Non-pigmented ciliary epithelial cell (primary cell): ENCODE measurements at regions not wholly inside any gene's neighbourhood (a gene's known extent, or its start where the extent isn't known, plus 50 kb on each side); places are given as distances from the start of the nearest gene placed in this dataset.
A peak's percentile ranks its signal among the peaks of the same experiment; 100 is the strongest.
"Not testable (repeated sequence)": the region's sequence is repeated elsewhere in the genome, so short reads cannot be mapped to it uniquely, and the experiment has no call there.

Experiments used
- DNase-seq: peaks from one replicate; pipeline ENCODE4 v3.0.0-alpha.2; 2010; ENCODE audit warnings: low read depth

DNA sequence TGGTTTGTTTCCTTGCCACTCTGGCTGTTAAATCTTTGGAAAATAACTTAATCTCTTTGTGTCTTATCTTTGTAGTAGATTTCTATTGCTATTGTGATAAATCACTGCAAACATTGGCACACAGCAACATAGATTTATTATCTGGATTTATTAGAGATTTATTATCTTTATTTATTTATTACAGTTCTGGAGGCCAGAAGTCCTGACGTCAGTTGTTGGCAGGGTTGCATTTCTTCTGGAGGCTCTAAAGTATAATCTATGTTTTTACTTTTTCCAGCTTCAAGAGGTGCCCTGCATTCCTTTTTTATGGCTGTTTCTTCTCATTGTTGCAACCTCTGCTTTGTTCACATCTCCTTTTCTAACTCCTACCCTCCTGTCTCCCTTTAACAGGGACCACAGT lies 542.8 kb downstream of the GRXCR1 start:
- no peak for DNase-seq

DNA sequence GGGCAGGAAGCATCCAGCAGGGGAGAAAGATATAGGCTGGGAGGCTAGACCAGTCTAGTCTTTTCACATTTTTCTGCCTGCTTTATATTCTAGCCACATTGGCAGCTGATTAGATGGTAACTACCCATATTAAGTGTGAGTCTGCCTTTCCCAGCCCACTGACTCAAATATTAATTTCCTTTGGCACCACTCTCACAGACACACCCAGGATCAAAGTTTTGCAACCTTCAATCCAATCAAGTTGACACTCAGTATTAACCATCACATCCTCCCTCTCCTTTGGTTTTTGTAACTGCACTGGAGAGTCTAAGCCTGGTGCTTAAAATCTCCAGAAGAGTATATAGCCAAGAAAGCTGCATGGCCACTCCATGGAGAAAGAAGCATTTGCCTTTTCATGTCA lies 560.4 kb downstream of the GRXCR1 start:
- no peak for DNase-seq

DNA sequence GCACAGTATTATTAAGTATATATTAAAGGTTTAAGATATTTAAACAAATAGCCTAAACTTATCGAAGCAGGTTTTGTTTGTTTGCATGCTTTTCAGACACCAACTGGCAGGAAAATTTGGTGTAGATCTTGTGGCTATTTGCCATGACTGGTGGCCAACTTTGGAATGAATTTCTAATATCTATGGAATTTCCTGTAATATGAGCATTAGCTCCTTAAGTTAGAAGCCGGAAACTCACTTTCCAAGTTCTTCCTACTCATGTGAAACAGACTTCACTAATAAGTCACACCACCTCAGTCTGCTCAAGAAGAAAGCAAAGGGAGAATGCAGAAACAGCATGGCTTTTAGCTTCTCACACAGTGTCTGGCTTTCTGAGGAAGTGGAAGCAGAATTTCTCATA lies 563.9 kb downstream of the GRXCR1 start:
- peak; percentile 65 for DNase-seq

DNA sequence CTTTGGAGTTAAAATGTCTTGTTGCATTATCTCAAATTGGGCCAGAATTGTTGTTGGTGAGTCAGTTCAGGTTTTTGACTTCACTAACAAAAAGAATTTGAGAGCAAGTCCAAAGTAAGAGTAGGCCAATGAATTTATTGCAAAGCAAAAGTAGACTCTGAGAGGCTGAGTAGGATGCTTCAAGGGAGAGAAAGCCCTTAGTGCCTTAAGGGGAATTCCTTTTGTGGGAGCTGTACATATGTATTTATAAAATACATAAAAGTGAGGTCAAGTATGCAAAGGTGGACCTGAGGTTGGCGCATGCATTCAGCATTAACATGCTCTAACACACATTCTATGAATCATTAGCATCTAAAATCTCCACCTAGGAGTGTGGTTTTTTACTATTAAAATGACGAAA lies 565.4 kb downstream of the GRXCR1 start:
- DNase-seq, result no peak

DNA sequence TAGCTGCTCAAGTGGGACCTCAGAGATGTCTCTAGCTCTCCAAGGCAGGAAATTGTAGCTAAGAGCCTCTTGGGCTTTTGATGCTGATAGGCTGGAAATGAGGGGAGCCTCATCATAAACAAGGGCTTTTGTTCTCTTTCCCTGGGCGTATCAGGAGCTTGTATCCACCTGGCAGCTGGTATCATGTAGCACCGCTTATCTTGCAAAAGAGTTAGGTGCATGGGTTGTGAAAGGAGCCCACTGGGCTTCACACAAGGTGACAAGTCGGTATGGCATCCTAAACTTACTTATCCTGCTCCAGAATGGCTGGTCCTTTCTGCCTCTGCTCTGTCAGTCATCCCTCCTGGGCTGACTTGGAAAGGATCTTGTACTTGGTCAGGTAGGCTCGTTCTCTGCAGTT lies 565.8 kb downstream of the GRXCR1 start:
- DNase-seq, result no peak

DNA sequence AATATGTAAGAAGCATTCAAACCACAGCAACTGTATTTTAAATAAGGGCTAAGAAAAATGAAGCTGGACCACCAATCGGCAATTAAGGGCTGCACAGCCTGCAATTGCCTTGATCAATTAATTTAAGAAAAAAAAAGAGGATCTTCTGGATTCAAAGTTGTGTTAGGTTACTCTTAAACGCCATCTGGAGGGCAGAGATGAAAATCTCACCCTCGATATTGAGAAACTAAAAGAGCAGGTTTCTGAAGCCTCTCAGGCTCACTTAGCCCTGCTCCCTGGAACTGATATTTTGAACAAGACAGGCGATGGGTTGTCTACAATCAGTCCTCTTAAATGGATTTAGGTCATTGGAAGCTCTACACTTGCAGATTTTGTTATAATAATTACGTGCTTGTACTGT lies 579.4 kb downstream of the GRXCR1 start:
- no peak for DNase-seq

DNA sequence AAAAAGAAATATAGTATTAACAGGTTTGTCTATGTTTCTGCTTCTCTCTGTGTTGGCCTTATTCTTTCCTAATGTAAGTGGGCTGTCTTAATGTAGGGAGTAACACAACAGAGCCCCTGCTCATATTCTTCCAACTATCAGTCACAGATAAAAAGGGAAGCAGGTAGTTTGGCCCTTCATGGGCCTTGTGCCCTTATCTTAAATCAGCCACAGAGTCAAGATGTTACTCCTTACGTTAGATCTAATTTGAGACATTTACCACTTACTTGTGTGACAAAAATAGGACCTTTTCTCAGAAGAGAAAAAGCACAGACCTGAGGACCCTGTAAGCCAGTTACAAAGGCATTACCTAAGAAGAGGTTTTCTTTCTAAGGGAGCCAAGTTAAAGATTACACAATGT lies 589.0 kb downstream of the GRXCR1 start:
- no peak for DNase-seq

DNA sequence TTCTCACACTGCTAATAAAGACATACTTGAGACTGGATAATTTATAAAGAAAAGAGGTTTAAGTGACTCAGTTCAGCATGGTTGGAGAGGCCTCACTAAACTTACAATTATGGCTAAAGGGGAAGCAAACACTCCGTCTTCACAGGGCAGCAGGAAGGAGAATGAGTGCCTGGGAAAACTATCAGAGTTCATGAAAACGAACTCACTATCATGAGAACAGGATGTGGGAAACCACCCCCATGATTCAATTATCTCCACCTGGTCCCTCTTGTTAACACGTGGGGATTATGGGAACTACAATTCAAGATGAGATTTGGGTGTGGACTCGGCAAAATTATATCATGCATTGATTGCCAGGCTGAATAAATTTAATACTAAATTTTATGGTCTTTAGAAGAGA lies 592.7 kb downstream of the GRXCR1 start:
- no peak for DNase-seq

DNA sequence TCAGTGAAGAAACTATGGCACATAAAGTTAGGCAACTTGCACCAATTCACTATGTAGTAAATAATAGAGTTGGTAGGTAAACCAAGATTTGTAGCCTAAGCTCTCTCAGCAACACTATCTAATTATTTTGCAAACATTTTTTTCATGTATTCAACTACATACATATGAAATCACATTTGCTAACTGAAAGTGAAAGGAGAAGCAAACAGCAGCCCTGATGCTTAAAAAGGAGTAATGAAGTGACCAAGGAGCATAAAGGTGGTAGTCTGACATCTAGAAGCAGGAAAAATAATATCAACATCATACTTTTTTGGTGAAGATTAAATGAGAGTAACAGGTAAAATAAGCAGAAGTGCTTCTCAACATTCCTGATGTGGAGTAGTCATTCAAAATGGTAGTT lies 603.7 kb downstream of the GRXCR1 start:
- no peak for DNase-seq

DNA sequence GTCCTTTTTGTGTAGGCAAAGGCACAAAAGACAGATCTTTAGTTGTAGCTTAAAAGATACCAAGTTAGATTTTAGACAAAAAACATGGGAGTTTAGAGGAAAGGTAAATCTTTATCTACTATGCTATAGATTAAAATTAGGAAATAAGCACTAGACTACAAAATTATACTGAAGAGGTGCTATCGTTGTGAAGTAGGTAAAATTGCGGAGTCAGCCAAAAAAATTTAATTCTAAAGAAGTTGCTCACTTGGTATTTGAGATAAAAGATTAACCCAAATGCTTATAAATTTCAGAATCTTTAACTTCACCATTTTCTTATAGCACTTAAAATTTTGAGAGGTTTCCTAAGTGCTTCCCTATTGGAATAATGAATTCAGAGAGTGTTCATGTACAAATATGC lies 604.1 kb downstream of the GRXCR1 start:
- DNase-seq, result no peak

DNA sequence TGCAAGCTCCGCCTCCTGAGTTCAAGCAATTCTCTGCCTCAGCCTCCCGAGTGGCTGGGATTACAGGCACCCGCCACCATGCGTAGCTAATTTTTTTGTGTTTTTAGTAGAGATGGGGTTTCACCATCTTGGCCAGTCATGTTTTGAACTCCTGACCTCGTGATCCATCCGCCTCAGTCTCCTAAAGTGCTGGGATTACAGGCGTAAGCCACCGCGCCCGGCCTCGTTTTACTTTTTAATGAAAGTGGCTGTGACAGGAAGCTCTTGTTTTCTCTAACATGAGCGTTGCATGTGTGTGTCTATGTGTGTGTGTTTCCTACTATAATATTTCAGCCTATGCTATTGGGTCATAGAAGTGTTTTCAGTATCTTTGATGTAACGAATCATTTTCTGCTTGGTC lies 613.3 kb downstream of the GRXCR1 start:
- not testable (repeated sequence) for DNase-seq

DNA sequence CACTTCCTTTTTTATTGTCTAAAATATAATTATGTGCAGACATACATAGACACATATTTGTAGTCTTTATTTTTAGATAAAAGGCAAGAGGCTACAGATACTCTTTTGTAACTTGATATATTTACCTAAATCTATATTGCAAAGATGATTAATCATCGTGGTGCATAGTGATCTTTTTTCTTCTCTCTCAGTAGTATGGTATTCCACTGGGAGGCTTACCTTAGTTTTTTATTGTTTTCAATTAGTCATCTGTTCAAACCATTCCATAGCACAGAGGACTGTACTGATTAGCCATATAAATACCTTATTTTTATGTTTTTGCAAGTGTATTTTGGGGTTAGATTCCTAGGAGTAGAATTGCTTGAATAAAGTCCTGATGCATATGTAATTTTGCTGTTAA lies 619.7 kb downstream of the GRXCR1 start:
- no peak for DNase-seq

DNA sequence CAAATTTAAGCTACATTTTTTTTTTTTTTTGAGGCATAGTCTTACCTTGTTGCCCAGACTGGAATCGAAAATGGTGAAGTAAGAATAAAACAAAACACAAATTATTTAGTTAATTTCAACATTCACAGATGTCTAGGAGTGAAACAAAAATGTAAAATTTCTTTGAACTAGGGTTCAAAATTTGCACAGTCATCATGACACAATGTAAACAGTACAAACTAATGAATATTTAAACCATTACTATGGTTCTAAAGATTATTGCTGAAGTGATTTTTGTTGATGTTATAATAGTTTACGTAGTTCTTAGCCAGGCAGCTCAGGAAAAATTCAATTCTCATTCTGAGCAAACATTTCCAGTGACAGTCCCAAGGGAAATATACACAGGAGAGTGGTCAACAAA lies 633.1 kb downstream of the GRXCR1 start:
- DNase-seq, result no peak

DNA sequence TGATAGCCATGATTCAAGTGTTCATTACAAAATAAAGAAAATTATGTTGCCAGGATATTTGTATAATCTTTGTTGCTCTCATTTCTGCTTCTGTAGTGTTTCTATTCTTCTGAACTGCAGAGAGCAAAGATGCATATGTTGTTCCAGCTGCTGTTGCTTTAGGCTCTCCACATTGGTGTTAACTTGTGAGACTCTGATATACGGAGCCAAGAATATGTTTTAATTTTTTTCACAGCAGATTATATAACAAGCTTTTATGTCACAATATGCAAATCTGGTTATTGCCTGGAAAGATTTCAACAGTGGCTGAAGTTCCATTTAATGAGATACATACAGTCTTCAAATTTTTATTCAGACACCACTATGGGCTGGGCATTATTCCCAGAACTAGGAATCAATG lies 655.0 kb downstream of the GRXCR1 start:
- no peak for DNase-seq

DNA sequence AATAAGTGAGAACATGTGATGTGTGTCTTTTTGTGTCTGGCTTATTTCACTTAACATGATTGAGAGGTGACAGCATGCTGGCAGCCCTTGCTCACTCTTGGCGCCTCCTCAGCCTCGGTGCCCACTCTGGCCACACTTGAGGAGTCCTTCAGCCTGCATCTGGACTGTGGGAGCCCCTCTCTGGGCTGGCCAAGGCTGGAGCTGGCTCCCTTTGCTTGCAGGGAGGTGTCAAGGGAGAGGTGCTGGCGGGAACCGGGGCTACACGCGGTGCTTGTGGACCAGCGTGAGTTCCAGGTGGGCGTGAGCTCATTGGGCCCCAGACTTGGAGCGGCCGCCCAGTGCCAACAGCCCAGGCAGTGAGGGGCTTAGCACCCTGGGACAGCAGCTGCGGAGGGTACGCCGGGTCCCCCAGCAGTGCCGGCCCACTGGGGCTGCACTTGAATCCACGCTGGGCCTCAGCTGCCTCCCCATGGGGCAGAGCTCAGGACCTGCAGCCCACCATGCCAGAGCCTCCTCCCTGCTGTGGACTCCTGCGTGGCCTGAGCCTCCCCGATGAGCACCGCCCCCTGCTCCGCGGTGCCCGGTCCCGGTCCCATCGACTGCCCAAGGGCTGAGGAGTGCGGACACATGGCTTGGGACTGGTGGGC lies 658.6 kb downstream of the GRXCR1 start:
- no peak for DNase-seq

DNA sequence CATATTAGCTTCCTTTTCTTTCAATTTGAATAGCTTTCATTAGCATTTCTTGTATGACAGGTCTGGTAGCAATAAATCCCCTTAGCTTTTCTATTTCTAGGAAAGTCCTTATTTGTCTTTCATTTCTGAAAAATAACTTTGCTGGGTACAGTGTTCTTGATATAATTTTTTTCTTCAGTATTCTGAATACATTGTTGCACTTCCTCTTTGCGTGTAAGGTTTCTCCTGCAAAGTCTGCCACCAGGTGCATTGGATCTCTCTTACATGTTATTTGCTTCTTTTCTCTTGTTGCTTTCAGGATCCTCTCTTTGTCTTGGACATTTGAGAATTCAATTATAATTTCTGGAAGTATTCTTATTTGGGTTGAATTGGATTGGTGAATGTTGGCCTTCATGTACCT lies 663.7 kb downstream of the GRXCR1 start:
- no peak for DNase-seq

DNA sequence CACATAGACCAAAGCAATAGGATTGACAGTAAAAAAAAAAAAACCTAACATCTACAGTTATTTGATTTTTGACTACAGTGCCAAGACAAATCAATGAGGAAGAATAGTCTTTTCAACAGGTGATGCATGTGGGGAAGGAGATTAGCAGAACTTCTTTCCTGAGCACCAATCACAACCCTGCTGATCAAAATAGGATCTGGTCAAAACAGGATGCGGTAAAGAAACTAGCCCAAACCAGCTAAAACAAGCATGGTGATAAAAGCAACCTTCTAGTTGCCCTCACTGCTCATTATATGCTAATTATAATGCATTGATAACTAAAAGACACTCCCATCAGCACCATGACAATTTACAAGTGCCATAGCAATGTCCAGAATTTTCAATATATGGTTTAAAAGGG lies 667.5 kb downstream of the GRXCR1 start:
- no peak for DNase-seq

DNA sequence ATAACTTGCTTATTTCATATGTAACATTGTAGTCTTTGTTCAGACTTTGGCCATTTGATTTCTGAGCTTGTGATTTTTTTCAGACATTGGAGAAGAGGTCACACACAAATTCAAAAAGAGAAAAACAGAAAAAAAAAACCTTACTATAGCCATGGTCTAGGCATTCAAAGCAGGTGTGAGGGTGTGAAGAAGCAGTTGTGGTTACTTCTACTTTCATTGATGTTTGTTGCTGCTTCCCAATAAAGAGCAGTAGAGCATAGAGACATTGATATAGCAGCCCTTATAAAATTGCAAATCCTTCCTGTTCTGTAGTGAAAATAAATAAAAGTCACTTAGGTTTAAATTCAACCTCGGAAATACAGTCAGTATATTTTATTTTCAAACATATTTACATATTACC lies 671.6 kb downstream of the GRXCR1 start:
- DNase-seq, result no peak

DNA sequence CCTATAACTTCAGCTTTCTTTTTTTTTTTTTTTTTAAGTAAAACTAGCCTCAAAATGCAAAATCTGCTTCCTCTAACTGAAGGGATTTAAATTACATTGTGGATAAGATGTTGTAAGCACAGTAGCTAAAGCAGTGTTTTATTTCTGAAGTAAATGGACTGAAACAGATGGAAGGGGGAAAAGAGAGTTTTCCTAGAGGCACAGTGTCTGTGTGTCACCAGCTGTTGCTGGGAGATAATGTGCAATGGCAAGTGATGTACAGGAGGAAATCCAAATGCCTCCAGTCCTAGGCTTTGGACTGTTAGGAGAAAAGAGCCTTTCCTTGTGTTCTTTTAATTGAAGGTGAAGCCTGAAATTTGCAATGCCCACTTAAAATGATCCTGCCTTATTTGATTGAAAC lies 672.1 kb downstream of the GRXCR1 start:
- DNase-seq, result no peak

DNA sequence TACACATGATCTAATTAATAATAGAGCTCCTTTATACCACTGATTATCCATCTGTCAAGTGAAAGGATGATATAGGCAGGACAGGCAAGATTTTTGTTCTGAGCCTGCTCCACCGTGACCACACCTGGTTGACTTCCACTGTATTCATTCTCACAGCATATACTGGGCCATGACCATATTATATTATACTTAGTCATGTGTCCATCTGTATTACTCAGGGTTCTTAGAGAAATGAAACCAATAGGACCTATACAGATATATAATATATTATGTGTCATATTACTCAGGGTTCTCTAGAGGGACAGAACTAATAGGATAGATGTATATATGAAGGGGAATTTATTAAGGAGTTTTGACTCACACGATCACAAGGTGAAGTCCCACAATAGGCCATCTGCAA lies 675.1 kb downstream of the GRXCR1 start:
- no peak for DNase-seq

DNA sequence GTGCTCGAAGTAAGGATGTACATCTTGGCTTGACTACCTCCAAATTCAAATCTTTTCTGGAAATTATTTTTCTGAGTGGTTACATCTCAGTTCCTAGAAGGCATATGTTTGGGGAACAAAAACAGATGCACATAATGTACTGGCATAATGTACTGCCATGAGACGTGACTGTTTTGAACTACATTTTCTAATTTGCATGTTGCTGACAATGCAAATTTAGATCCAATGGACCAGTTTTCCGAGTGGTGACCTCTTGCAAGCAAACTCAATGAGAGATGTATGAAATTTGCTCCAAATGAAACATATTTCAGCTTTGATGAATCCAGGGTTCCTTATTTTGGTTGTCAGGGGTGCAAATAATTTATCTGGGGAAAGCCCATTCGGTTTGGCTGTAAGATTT lies 694.3 kb downstream of the GRXCR1 start:
- DNase-seq, result no peak

DNA sequence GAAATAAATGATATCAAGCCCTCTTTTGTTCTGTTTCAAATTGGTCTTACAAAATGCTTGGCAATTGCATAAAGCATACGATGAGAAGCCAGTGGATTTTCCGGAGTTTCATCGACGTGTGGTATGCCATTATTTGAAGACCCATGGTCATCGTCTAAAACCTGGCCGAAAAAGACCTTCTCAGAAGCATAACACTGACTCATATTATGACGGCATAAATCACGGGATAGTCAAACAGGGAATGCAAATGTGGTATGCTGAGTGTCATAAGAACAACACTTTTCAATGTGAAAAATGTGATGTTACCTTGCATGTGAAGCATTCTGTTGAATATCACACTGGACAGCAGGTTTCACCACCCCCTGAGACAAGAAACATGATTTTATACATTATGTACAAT lies 695.2 kb downstream of the GRXCR1 start:
- no peak for DNase-seq

DNA sequence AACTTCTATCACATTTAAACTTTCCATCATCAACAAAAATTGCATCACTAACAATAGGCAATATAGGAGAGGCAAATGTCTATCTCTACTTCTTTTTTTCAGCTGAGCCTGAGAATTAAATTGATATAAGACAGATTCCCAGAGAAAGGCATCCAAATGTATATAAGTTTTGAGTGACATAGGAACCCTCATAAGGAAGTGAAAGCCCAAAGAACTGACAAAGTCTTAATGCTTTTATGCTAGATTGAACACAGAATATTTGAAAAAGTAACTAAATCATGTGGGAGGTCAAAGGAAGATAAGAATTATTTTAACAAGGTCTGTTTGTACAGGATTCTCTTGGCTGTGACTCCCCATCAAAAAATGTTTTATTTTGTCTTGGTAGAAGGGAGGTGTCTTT lies 714.9 kb downstream of the GRXCR1 start:
- no peak for DNase-seq

DNA sequence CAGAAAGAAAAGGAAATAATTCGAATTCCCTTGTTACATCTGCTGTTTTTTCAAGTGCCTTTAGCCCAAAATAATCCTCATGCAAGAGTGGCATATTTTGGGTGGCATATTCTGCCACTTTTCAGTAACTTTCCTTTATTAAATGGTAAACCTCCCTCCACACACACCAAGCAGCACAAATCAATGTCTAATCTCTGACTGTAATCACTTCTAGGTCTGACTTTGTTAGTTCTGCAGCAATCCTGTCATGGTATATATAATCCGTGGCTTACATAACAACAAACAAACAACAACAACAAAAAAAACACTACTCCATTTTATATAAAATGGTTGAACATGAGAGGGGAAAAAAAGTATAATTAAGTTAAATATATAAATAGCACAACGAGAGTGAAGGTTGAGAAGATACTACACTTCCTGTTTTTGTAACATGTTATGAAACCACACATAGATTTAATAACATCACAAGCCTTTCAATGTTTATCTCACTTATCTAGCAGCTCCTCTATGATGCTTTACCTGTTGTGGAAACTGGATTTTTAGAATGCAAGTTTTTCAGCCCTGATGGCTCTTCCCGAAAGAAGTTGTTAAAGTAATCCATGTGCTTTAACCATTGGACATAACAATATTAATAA lies 715.4 kb downstream of the GRXCR1 start:
- DNase-seq, result no peak
